ENCODE measurements at regions not wholly inside any gene's neighbourhood (a gene's known extent, or its start where the extent isn't known, plus 50 kb on each side); places are given as distances from the start of the nearest gene placed in this dataset.

DNA sequence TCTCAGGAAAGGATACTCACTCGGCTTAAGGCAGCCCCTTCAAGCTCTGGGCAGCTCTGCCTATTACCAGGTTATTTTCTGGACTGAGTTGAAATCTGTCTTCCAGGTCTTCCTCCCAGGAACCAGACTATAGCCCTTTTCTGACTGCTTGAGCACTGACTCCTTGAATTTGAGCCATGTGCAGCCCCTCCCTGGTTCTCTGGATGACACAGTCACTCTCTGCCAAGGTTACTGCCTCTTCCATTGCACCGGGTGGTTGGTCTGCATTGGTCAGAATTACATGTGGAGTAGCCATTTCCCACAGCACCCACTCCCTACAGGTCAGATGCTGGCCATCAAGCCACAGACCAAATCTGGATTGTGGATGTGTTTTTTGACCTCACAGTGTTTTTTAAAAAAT lies 81.9 kb downstream of the KLF4 start:
- Histone ChIP-seq H3K79me2 (ENCODE audit: control insufficient read depth, insufficient read depth, low read length, poor library complexity) (peaks cover 2% of the 10 kb centered on the region), H3K9me3 (ENCODE audit: insufficient read depth, low read depth, low read length) (no peaks in the 10 kb centered on the region), H3K27me3 (ENCODE audit: insufficient read depth, low read length) (no peaks in the 10 kb centered on the region), H4K91ac (ENCODE audit: low read depth, low read length) (peak overlapping the region; percentile 91), H4K12ac (ENCODE audit: low read depth, low read length) (no peak overlapping the region), H2AFZ (ENCODE audit: insufficient read depth, low read length, poor library complexity) (peak overlapping the region; percentile 39), H2BK5ac (ENCODE audit: low read depth, low read length, poor library complexity) (peak overlapping the region; percentile 74), H3K4ac (ENCODE audit: low read depth, low read length) (no peak overlapping the region), H3K27ac (ENCODE audit: low read depth, low read length) (peak overlapping the region; percentile 7), H3K79me1 (ENCODE audit: low read length) (peaks cover 34% of the 10 kb centered on the region), H3K4me3 (ENCODE audit: low read depth, low read length) (no peak overlapping the region), H3K36me3 (ENCODE audit: control insufficient read depth in 1 of 2, insufficient read depth in 2 of 2, low read length in 2 of 2) (no peaks in the 10 kb centered on the region), H3K9ac (ENCODE audit: low read length) (no peak overlapping the region), H2BK12ac (ENCODE audit: low read length) (peak overlapping the region; percentile 99), H2BK120ac (ENCODE audit: insufficient read depth, low read length, poor library complexity) (peak overlapping the region; percentile 70), H2AK5ac (ENCODE audit: low read length) (peak overlapping the region; percentile 93), H4K8ac (ENCODE audit: low read depth, low read length) (peak overlapping the region; percentile 58), H3K18ac (ENCODE audit: low read length) (peak overlapping the region; percentile 77), H3K4me2 (ENCODE audit: low read length) (no peak overlapping the region), H3K4me1 (ENCODE audit: control insufficient read depth in 1 of 2, insufficient read depth in 2 of 2, low read length in 2 of 2) (peaks cover 15 to 23% of the 10 kb centered on the region in 2 experiments), H3K14ac (ENCODE audit: low read length) (peak overlapping the region; percentile 71), H3K23ac (ENCODE audit: low read length) (no peak overlapping the region)
- DNase-seq = no peak
- WGBS (ENCODE audit: extremely low coverage, insufficient coverage, insufficient read length) = no CpG with 5 or more reads among the region's 2 CpGs

DNA sequence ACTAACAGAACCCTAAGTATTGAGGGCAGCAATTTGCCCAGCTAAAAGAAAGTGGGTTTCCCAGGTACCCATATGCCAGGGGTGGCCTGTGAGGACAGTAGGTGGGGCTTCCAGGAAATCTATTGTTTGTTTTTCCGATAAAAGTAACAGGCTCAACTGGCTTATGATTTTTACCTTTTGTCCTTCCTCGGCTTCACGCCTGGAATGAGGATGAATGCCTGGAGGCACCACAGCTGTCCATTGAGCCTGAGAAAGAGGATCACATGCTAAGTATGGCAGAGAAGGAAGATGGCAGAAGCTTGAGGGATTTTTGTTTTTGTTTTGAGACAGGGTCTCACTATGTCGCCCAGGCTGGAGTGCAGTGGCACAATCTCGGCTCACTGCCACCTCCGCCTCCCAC lies 84.1 kb downstream of the KLF4 start:
- no peak overlapping the region for H3K4me2 ChIP-seq (ENCODE audit: low read length)

GRCh38 chr9:107404736-107405135 lies 84.8 kb downstream of the KLF4 start:
- Histone ChIP-seq H3K4ac (ENCODE audit: low read depth, low read length) (no peak overlapping the region), H4K91ac (ENCODE audit: low read depth, low read length) (peak overlapping the region; percentile 58), H3K4me3 (ENCODE audit: low read depth, low read length) (no peak overlapping the region), H2BK5ac (ENCODE audit: low read depth, low read length, poor library complexity) (no peak overlapping the region), H3K79me1 (ENCODE audit: low read length) (peaks cover 20% of the 10 kb centered on the region), H3K4me1 (ENCODE audit: control insufficient read depth in 1 of 2, insufficient read depth in 2 of 2, low read length in 2 of 2) (peaks cover 9 to 13% of the 10 kb centered on the region in 2 experiments), H2AFZ (ENCODE audit: insufficient read depth, low read length, poor library complexity) (no peak overlapping the region), H3K79me2 (ENCODE audit: control insufficient read depth, insufficient read depth, low read length, poor library complexity) (peaks cover 2% of the 10 kb centered on the region), H2BK120ac (ENCODE audit: insufficient read depth, low read length, poor library complexity) (peak overlapping the region; percentile 33), H3K36me3 (ENCODE audit: control insufficient read depth in 1 of 2, insufficient read depth in 2 of 2, low read length in 2 of 2) (no peaks in the 10 kb centered on the region), H3K23ac (ENCODE audit: low read length) (no peak overlapping the region), H3K9me3 (ENCODE audit: insufficient read depth, low read depth, low read length) (peaks cover 2% of the 10 kb centered on the region), H2BK12ac (ENCODE audit: low read length) (peak overlapping the region; percentile 72), H3K9ac (ENCODE audit: low read length) (no peak overlapping the region), H3K18ac (ENCODE audit: low read length) (no peak overlapping the region), H4K12ac (ENCODE audit: low read depth, low read length) (no peak overlapping the region), H3K27ac (ENCODE audit: low read depth, low read length) (no peak overlapping the region), H3K14ac (ENCODE audit: low read length) (no peak overlapping the region), H2AK5ac (ENCODE audit: low read length) (peak overlapping the region; percentile 65), H3K27me3 (ENCODE audit: insufficient read depth, low read length) (no peaks in the 10 kb centered on the region), H3K4me2 (ENCODE audit: low read length) (no peak overlapping the region), H4K8ac (ENCODE audit: low read depth, low read length) (no peak overlapping the region)
- 90% methylated on average over 2 of the region's 8 CpGs for WGBS (ENCODE audit: extremely low coverage, insufficient coverage, insufficient read length)
- DNase-seq = no peak

More for the DNA sequence above, 84.1 kb downstream of the KLF4 start:
- DNase-seq = peak in 1 of 2 donors; percentile 54
- H3K27me3 ChIP-seq (ENCODE audit: insufficient read depth, low read length) = no peaks in the 10 kb centered on the region
- peaks cover 2% of the 10 kb centered on the region for H3K79me2 ChIP-seq (ENCODE audit: control insufficient read depth, insufficient read depth, low read length, poor library complexity)
- H4K91ac ChIP-seq (ENCODE audit: low read depth, low read length) = peak overlapping the region; percentile 53
- no peak overlapping the region for H2BK5ac ChIP-seq (ENCODE audit: low read depth, low read length, poor library complexity)
- H3K27ac ChIP-seq (ENCODE audit: low read depth, low read length) = no peak overlapping the region
- H2BK120ac ChIP-seq (ENCODE audit: insufficient read depth, low read length, poor library complexity) = peak overlapping the region; percentile 38
- H3K9me3 ChIP-seq (ENCODE audit: insufficient read depth, low read depth, low read length) = peaks cover 2% of the 10 kb centered on the region
- H3K4me1 ChIP-seq (ENCODE audit: control insufficient read depth in 1 of 2, insufficient read depth in 2 of 2, low read length in 2 of 2) = peaks cover 9 to 13% of the 10 kb centered on the region in 2 experiments
- no peak overlapping the region for H3K18ac ChIP-seq (ENCODE audit: low read length)
- no peak overlapping the region for H4K8ac ChIP-seq (ENCODE audit: low read depth, low read length)
- H3K36me3 ChIP-seq (ENCODE audit: control insufficient read depth in 1 of 2, insufficient read depth in 2 of 2, low read length in 2 of 2) = no peaks in the 10 kb centered on the region
- H3K23ac ChIP-seq (ENCODE audit: low read length) = no peak overlapping the region
- peak overlapping the region; percentile 86 for H2BK12ac ChIP-seq (ENCODE audit: low read length)
- WGBS (ENCODE audit: extremely low coverage, insufficient coverage, insufficient read length) = no CpG with 5 or more reads among the region's 6 CpGs
- no peak overlapping the region for H2AK5ac ChIP-seq (ENCODE audit: low read length)
- no peak overlapping the region for H3K14ac ChIP-seq (ENCODE audit: low read length)
- no peak overlapping the region for H4K12ac ChIP-seq (ENCODE audit: low read depth, low read length)
- H3K9ac ChIP-seq (ENCODE audit: low read length) = no peak overlapping the region
- H3K79me1 ChIP-seq (ENCODE audit: low read length) = peaks cover 22% of the 10 kb centered on the region
- H3K4me3 ChIP-seq (ENCODE audit: low read depth, low read length) = no peak overlapping the region
- H2AFZ ChIP-seq (ENCODE audit: insufficient read depth, low read length, poor library complexity) = no peak overlapping the region
- H3K4ac ChIP-seq (ENCODE audit: low read depth, low read length) = no peak overlapping the region

GRCh38 chr9:107404161-107404560 lies 85.4 kb downstream of the KLF4 start:
- no peak overlapping the region for H3K18ac ChIP-seq (ENCODE audit: low read length)
- no peak overlapping the region for H4K91ac ChIP-seq (ENCODE audit: low read depth, low read length)
- peaks cover 1% of the 10 kb centered on the region for H3K79me2 ChIP-seq (ENCODE audit: control insufficient read depth, insufficient read depth, low read length, poor library complexity)
- H2AFZ ChIP-seq (ENCODE audit: insufficient read depth, low read length, poor library complexity) = no peak overlapping the region
- H2BK12ac ChIP-seq (ENCODE audit: low read length) = no peak overlapping the region
- no peak overlapping the region for H2AK5ac ChIP-seq (ENCODE audit: low read length)
- peaks cover 8 to 12% of the 10 kb centered on the region in 2 experiments for H3K4me1 ChIP-seq (ENCODE audit: control insufficient read depth in 1 of 2, insufficient read depth in 2 of 2, low read length in 2 of 2)
- H3K4me3 ChIP-seq (ENCODE audit: low read depth, low read length) = no peak overlapping the region
- no peak overlapping the region for H4K8ac ChIP-seq (ENCODE audit: low read depth, low read length)
- H4K12ac ChIP-seq (ENCODE audit: low read depth, low read length) = no peak overlapping the region
- H3K14ac ChIP-seq (ENCODE audit: low read length) = no peak overlapping the region
- no peak overlapping the region for H3K4ac ChIP-seq (ENCODE audit: low read depth, low read length)
- no peak overlapping the region for H2BK5ac ChIP-seq (ENCODE audit: low read depth, low read length, poor library complexity)
- H3K4me2 ChIP-seq (ENCODE audit: low read length) = no peak overlapping the region
- H3K27me3 ChIP-seq (ENCODE audit: insufficient read depth, low read length) = no peaks in the 10 kb centered on the region
- no peak overlapping the region for H2BK120ac ChIP-seq (ENCODE audit: insufficient read depth, low read length, poor library complexity)
- peaks cover 2% of the 10 kb centered on the region for H3K9me3 ChIP-seq (ENCODE audit: insufficient read depth, low read depth, low read length)
- no peak overlapping the region for H3K9ac ChIP-seq (ENCODE audit: low read length)
- DNase-seq = no peak
- peaks cover 19% of the 10 kb centered on the region for H3K79me1 ChIP-seq (ENCODE audit: low read length)
- H3K36me3 ChIP-seq (ENCODE audit: control insufficient read depth in 1 of 2, insufficient read depth in 2 of 2, low read length in 2 of 2) = no peaks in the 10 kb centered on the region
- no CpG with 5 or more reads among the region's 2 CpGs for WGBS (ENCODE audit: extremely low coverage, insufficient coverage, insufficient read length)
- H3K27ac ChIP-seq (ENCODE audit: low read depth, low read length) = no peak overlapping the region
- H3K23ac ChIP-seq (ENCODE audit: low read length) = no peak overlapping the region

All from trophoblast cell (in vitro differentiated cells and primary cell).